ENCODE measurements at regions not wholly inside any gene's neighbourhood (a gene's known extent, or its start where the extent isn't known, plus 50 kb on each side); places are given as distances from the start of the nearest gene placed in this dataset.
"Not testable (repeated sequence)": the region's sequence is repeated elsewhere in the genome, so short reads cannot be mapped to it uniquely, and the experiment has no call there.

DNA sequence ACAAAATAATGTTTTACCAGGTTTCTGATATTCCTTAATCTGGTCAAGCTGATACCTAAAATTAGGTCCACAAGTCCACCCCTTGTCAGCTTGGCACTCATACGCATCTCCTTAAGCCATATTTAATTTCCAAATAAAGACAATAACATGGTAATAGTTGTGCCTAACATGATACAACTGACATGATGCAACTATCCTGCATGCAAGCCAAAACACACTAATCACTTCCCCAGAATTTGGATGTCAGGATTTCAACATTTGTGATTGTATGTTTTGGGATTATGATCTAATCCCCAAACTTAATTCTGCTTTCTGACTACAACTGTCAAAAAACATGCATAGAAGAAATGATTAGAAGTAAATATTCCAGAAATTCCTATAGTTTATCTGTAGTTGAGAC, 174.4 kb upstream of the ZNF92 start:
- DNase-seq; ATAC-seq; intact Hi-C loops (cut with DNase I, micrococcal nuclease): not testable (repeated sequence)

DNA sequence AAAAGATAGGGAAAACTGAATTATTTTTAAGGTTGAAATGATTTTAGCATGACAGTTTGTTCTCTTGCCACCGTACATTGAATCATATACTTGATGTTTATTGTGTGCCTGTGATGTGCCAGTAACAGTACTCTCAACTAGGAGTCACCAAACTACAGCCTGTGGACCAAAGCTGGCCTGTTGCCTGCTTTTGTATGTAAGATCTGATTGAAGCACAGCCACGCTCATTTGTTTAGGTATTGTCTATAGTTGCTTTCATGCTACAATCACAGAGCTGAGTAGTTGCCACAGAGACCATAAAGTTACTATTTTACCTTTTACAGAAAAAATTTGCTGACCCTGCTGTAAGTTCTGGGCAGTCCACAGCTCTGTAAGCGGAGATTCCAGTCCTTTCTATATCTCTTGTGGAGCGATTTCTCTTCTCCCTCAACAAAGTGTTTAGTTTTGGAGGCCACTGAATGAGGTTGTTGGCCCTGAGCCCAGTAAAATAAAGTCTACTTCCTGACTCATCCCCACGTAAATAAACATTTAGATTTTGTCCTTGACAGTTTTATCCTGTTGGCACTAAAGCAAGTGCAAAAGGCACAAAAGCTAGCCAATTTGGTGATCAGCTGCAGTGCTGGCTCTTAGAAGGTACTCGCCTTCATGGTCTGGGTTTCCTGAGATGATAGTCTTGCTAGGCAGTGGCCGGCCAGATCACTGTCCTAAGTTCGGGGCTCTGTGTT, 180.2 kb upstream of the ZNF92 start:
- intact Hi-C loops (cut with DNase I, micrococcal nuclease); DNase-seq: not testable (repeated sequence)
- peak; percentile 80 for ATAC-seq

DNA sequence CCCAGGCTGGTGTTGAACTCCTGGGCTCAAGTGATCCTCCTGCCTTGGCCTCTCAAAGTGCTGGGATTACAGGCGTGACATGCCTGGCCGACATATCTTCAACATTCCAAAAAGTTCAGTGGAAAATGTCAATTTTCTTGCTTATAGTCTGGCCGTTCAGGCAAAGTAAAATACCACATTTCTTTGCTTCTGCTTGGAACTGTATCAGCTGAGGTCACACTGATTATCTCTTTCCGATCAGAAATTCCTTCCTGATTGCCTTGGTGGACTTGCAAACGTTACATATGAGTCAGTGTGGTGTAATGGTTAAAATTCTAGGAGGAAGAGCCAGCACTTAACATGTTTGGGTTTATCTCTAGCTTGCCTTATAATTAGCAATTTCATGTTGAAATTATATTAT, 170.6 kb upstream of the ERV3-1 start:
- DNase-seq; intact Hi-C loops (cut with DNase I, micrococcal nuclease): not testable (repeated sequence)

DNA sequence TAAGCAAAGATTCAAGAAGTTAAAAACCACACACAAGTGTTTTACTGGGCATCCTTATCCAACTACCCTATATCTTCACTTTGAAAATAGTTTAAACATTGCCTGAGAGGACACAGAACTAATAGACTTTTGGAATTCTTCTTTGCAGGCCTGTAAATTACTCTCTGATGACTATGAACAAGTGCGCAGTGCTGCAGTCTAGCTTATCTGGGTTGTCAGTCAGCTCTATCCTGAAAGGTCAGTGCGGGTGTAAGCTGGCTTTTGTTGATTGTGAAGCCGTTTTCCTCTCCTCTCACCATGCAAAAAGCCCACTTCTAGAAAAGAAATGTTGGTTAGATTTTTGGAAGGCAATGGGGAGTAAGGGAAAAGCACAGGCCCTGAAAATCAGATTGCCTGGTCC, 143.6 kb upstream of the ERV3-1 start:
- intact Hi-C loops (cut with DNase I, micrococcal nuclease); DNase-seq: not testable (repeated sequence)

More for the DNA sequence above, 170.6 kb upstream of the ERV3-1 start:
- ATAC-seq: not testable (repeated sequence)

DNA sequence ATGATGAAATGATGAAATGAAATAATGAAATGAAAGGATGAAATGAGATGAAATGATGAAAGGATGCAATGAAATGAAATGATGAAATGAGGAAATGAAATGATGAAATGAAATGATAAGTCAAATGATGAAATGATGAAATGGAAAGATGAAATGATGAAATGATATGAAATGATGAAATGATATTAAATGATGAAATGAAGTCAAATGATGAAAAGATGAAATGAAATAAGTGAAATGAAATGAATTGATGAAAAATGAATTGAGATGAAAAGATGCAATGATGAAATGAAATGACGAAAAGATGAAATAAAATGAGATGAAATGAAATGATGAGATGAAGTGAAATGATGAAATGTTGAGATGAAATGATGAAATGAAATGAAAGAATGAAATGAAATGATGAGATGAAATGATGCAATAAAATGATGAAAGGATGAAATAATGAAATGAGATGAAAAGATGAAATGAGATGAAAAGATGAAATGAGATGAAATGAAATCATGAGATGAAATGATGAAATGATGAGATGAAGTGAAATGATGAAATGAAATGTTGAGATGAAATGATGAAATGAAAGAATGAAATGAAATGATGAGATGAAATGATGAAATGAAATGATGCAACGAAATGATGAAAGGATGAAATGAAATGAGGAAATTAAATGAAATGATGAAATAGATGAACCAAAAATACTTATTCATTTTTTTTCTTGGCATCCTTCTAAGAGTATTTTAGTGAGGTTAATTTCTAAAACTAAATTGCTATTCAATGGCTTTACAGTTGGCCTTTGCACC, 139.8 kb upstream of the ERV3-1 start:
- intact Hi-C loops (cut with DNase I, micrococcal nuclease); ATAC-seq; DNase-seq: not testable (repeated sequence)

More for the DNA sequence above, 143.6 kb upstream of the ERV3-1 start:
- ATAC-seq: not testable (repeated sequence)

DNA sequence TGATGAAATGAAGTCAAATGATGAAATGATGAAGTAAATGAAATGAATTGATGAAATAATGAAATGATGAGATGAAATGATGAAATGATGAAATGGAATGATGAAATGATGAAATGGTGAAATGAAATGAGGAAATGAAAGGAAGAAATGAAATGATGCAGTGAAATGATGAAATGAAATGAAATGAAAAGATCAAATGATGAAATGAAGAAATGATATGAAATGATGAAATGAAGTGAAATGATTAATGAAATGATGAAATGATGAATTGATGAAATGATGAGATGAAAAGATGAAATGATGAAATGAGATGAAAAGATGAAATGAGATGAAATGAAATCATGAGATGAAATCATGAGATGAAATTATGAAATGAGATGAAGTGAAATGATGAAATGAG, 139.2 kb upstream of the ERV3-1 start:
- ATAC-seq; DNase-seq; intact Hi-C loops (cut with DNase I, micrococcal nuclease): not testable (repeated sequence)

DNA sequence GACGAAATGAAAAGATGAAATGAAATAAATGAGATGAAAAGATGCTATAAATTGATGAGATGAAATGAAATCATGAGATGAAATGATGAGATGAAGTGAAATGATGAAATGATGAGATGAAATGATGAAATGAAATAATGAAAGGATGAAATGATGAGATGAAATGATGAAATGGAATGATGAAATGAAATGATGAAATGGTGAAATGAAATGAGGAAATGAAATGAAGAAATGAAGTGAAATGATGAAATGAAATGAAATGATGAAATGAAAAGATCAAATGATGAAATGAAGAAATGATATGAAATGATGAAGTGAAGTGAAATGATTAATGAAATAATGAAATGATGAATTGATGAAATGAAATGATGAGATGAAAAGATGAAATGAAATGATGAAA, 138.5 kb upstream of the ERV3-1 start:
- DNase-seq; ATAC-seq; intact Hi-C loops (cut with DNase I, micrococcal nuclease): not testable (repeated sequence)

DNA sequence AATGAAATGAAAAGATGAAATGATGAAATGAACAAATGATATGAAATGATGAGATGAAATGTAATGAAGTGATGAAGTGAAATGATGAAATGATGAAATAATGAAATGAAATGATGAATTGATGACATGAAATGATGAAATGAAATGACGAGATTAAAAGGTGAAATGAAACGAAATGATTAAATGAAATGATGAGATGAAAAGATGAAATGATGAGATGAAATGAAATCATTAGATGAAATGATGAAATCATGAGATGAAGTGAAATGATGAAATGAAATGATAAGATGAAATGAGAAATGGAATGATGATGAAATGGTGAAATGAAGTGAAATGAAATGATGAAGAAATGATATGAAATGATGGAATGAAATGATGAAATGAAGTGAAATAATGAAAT, 138.1 kb upstream of the ERV3-1 start:
- DNase-seq; intact Hi-C loops (cut with DNase I, micrococcal nuclease); ATAC-seq: not testable (repeated sequence)

DNA sequence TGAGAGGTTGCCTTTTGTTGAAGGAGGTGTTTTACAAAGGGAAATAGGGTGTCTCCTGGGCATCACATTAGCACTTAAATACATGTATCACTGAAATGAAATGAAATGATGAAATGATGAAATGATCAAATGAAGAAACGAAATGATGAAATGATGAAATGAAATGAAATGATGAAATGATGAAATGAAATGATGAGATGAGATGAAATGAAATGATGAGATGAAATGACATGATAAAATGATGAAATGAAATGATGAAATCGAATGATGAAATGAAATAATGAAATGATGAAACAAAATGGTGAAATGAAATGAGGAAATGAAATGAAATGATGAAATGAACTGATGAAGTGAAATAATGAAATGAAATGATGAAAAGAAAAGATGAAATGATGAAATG, 137.6 kb upstream of the ERV3-1 start:
- ATAC-seq; intact Hi-C loops (cut with DNase I, micrococcal nuclease); DNase-seq: not testable (repeated sequence)

DNA sequence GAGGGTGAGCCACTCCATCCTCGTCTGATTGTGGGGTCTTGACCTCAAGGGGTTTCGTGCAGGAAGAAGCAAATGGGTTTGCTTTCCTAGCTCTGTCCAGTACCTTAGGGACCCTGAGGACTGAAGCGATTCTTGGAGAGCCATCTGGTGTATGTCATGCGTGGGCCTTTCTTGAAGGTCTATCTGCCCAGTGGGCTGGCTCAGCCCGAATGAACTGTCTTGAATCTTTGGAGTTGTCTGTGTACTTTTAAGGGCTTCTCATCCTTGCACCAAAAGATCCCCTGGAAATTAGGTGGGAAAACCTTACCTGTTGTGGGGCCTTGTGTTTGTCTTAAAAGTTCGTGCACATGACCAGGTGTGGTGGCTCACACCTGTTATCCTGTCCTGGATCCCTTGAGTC, 135.4 kb upstream of the ERV3-1 start:
- intact Hi-C loops (cut with DNase I, micrococcal nuclease); ATAC-seq; DNase-seq: not testable (repeated sequence)

DNA sequence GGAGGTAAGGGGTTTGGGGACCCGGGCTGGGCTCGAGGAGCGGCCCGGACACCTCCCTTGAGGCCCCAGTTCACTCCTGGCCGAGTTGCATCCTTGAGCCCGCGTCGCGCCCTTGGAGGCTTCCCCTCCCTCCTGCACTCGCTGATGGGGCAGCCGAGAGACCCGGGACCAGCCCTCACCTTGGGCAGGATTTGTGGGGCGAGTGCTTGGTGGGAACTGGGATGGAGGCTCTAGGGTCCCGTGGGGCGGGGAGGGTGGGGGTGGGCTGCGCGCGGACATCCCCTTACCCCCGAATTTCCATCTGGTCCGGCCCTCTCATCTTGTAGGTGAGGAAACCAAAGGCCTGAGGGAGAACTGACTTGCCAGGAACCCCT, 134.9 kb upstream of the ERV3-1 start:
- ATAC-seq; intact Hi-C loops (cut with DNase I, micrococcal nuclease): not testable (repeated sequence)
- DNase-seq: peak; percentile 1 to 18

DNA sequence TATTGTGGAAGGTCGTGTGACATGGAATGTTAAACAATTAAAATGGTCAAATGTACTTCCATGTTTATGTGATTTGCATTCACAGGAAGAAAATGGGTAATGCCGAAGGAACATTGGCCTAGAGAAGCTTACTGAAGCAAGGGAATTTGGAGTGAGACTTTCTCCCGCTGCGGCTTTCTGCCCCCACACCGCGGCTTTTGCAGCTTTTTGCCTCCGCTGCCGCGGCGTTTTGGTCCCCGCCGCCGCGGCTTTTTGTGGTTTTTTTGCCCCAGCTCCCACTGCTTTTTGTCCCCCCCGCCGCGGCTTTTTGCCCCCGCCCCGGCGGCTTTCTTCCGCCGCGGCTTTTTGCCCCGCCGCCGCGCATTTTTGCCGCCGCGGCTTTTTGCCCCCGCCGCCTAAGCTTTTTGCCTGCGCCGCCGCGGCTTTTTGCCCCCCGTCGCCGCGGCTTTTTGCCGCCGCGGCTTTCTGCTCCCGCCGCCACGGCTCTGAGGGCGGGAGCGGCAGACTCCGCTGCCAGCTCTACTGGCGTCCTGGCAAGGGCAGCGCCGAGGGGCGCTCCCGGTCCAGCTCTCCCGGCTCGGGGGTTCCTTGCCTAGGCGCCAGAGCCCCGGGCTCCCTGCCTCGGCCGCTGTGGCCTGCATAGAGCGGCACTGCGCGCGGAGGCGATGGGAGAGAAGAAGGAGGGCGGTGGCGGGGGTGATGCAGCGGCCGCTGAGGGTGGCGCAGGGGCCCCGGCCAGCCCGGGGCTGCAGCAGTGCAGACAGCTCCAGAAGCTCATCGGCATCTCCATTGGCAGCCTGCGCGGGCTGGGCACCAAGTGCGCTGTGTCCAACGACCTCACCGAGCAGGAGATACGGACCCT, 134.3 kb upstream of the ERV3-1 start:
- peak in 1 of 2 donors; percentile 1 for DNase-seq
- ATAC-seq; intact Hi-C loops (cut with DNase I, micrococcal nuclease): not testable (repeated sequence)

DNA sequence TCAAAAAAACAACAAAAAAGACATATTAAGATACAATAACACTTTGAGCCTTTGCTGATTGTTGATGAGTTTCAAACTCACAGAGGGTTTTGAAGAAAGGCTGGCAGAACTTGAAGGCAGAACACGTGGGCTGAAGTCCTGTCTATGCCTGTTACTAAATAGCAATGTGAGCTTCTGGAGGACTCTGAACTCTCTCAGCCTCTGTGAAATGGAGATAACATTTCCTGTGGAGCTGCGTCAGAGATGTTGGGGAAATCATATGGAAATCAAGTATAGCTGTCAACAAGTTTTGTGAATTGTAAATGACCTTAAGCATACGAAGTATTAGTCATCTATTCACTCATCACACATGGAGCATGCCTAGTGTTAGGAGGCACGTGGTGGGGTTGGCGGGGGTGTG, 130.4 kb upstream of the ERV3-1 start:
- intact Hi-C loops (cut with DNase I, micrococcal nuclease); ATAC-seq: not testable (repeated sequence)

DNA sequence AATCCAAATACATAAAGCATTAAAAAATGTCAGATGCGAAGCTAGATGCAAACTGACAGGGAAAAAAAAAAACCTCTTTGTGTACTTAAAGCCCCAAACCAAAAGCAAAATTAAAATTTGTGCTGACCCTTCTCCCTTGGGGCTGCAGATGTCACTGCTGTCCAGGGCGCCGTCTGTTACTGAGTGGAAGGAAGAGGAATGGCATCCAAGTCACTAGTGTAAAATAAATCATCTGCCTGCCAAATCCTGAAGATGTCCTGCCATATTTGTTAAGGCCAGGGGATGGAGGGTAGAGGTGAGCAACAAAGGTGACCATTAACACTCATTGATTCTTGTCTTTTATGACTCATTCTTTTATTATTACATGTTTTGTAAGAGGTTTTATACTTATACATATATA, 126.6 kb upstream of the ERV3-1 start:
- intact Hi-C loops (cut with DNase I, micrococcal nuclease); DNase-seq; ATAC-seq: not testable (repeated sequence)

More for the DNA sequence above, 130.4 kb upstream of the ERV3-1 start:
- not testable (repeated sequence) for DNase-seq

DNA sequence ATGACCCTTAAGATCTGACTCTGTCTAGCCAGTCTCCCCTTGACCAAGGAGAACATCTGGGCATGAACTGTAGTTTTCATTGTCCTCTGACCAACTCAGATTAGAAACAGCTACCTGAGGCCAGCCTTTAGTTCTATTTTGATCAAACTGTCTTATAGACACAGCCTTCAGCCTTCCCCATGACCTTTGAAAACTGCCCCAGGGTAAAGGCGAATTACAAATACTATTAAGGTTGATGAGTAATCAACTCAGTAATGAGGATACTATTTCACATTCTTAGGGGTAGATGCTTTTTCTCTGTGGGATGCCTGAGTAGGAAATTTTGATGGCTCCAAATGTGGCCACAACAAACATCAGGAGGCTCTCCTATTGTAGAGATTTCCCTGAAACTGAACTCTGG, 125.8 kb upstream of the ERV3-1 start:
- DNase-seq; ATAC-seq; intact Hi-C loops (cut with DNase I, micrococcal nuclease): not testable (repeated sequence)

DNA sequence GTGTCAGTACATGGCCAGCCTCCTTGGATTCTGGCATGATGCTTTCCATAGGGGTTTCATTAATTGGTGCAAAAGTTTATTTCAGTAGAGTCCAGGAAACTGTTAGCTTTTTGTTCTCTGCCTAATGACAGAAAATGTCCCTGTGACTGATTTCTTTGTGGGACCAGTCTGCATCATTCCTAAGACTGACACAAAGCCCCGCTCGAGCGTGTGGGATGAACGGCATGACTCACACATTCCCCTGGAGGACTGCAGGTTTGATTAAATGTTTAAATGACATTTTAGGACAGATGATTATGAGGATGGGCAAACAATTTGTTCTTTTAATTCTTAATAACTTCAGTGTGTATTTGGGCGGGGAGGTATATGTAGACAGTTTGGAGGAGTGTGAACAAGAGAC, 120.9 kb upstream of the ERV3-1 start:
- intact Hi-C loops (cut with DNase I, micrococcal nuclease); DNase-seq: not testable (repeated sequence)

DNA sequence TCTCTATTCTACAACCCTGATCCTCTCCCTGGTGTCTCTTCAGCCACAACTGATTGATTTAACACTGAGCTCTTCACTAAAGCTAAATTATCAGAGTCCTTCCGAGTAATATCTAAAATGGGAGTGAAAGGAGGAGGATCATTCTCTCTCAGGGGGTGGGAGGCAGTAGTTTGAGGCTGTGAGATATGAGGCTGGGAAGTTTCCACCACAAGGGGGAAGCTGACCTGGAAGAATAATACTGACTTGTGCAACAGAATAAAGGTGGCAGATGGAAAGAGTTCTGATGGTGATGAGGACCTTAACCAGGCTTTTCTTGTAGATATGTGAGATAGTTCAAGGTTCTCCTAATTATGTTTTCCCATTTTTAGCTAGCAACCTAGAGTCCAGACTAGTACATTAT, 118.1 kb upstream of the ERV3-1 start:
- DNase-seq; ATAC-seq; intact Hi-C loops (cut with DNase I, micrococcal nuclease): not testable (repeated sequence)

More for the DNA sequence above, 120.9 kb upstream of the ERV3-1 start:
- ATAC-seq: not testable (repeated sequence)

DNA sequence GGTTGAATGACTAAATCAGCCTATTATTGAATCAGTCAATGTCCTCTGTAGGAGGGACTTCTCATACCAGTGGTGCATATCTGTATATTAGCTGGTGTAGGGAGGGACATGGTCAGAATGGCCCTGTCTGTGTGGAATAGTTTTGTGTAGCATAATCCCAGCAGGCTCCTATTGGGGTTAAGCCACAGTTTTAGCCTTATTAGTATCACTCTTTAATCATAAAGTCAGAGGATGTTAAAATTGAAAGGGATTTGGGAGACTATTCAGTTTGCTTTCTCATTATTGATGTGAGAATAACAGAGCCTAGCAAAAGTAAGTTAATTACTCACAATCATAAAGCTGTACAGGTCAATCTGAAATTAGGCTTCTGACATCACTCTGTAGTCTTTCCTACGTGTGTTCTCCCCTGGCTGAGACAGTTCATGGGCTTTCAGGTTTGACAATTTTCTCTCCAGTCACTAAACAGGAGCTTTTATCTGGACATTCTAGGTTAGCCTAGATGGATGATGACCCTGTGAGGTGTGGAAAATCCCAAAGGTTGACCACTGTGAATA, 99.2 kb upstream of the ERV3-1 start:
- ATAC-seq; intact Hi-C loops (cut with DNase I, micrococcal nuclease); DNase-seq: not testable (repeated sequence)
